Hypothalamus (tissue), 51 donors: ENCODE measurements at regions not wholly inside any gene's neighbourhood (a gene's known extent, or its start where the extent isn't known, plus 50 kb on each side); places are given as distances from the start of the nearest gene placed in this dataset.
"Not testable (repeated sequence)": the region's sequence is repeated elsewhere in the genome, so short reads cannot be mapped to it uniquely, and the experiment has no call there.

Experiments used
- DNase-seq, 51 donors: peaks; one replicate each; lab custom pipeline; 2025; lab: John Stamatoyannopoulos, UW

DNA sequence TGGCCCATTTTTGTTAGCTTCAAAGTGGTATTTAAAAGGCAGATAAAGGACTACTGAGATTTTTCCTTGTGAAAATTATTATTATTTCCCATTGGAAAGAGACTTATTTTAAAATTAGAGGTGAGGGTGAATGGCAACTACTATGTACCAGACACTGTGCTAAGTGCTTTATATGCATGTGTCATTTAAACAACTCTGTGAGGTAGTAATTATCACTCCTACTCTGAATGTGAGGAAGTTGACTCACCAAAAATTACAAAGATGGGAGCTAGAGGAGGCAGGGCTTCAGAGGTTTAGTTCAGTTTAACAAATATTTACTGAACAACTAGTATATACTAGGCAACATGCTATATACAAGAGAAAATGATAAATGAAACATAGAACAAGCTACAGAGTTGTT lies 78.2 kb downstream of the MSL3 start:
- no peak for DNase-seq

- no peak for DNase-seq
Observed at GRCh38 chrX:11837437-11837836, 79.4 kb downstream of the MSL3 start.

GRCh38 chrX:11864171-11864570 lies 106.1 kb downstream of the MSL3 start:
- no peak for DNase-seq

- DNase-seq = no peak
Observed at GRCh38 chrX:11867610-11868345, 109.7 kb downstream of the MSL3 start.

GRCh38 chrX:11870789-11871188 lies 112.8 kb downstream of the MSL3 start:
- DNase-seq = no peak

- DNase-seq = no peak
Observed at GRCh38 chrX:11881485-11882170, 123.6 kb downstream of the MSL3 start.

- DNase-seq = no peak
Observed at GRCh38 chrX:11886745-11887144, 128.7 kb downstream of the MSL3 start.

GRCh38 chrX:11887175-11887574 lies 129.1 kb downstream of the MSL3 start:
- DNase-seq = no peak

DNA sequence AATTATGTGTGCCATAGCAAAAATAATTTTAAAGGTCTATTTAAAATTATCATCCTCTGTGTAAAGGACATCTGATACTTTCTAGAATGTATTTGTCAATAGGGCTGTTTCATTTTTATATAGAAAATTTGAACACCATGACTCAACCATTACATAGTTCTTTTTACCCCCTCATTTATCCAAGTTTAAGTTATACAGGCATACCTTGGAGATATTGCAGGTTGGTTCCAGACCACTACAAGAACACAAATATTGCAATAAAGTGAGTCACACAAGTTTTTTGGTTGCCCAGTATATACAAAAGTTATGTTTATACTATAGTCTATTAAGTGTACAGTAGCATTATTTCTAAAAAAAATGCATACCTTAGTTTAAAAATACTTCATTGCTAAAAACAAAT lies 130.4 kb downstream of the MSL3 start:
- DNase-seq = no peak

GRCh38 chrX:11889791-11890190 lies 131.8 kb downstream of the MSL3 start:
- no peak for DNase-seq

GRCh38 chrX:11890836-11891514 lies 132.9 kb downstream of the MSL3 start:
- peak in 13 of 51 donors; percentile 0 to 24 (median 0) for DNase-seq

DNA sequence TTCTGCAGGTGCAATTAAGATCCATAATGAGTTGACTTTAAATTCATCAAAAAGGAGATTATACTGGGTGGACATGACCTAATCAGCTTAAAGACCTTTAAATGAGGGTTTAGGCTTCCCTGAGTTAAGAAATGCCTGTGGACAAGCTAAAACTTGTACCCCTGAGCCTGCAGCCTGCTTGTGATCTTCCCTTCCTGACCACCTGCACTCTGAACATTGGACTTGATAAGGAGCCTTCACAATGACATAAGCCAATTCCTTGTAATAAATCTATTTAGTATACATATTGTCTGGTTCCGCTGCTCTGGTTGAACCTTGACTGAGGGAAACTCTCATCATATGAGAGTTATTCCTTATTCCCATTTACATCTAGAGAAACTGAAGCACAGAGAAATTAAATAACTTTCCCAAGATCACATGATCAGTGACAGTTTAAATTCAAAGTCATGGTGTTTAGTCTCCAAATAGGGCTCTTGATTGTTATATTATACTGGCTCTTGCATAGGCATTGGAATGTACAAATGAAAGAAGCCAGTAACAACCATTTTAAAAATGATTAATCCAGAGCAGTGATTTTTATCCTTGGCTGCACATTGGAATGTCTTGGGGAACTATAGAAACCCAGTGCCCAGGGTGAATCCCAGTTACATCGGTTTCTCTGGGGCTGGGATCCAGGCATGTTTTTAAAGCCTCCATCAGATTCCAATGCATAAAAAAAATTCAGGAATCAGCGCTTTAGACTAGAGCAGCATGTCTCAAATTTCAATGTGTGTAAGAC lies 136.1 kb downstream of the MSL3 start:
- no peak for DNase-seq

- no peak for DNase-seq
Observed at GRCh38 chrX:11899091-11899490, 141.1 kb downstream of the MSL3 start.

GRCh38 chrX:11905933-11906332 lies 147.9 kb downstream of the MSL3 start:
- not testable (repeated sequence) for DNase-seq

- DNase-seq = no peak
Observed at GRCh38 chrX:11908371-11908770, 150.3 kb downstream of the MSL3 start.

DNA sequence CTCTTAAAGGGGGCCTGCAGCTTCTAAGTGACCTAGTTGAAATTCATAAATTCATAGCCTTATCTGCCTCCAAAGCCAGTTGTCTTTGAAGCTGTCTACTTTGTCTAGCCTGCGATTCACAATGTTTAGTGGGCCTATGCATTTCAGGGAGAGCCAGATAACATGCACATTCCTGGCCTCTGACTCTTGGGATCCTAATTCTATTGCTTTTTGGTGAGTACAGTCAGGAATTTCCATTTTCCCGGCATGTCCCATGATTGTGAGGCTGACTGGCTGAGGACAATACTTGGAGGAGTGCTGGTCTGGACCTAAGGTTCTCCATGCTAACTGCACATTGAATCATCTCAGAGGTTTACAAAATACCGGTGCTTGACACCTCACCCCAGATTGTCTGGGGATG lies 155.0 kb downstream of the MSL3 start:
- DNase-seq = no peak

DNA sequence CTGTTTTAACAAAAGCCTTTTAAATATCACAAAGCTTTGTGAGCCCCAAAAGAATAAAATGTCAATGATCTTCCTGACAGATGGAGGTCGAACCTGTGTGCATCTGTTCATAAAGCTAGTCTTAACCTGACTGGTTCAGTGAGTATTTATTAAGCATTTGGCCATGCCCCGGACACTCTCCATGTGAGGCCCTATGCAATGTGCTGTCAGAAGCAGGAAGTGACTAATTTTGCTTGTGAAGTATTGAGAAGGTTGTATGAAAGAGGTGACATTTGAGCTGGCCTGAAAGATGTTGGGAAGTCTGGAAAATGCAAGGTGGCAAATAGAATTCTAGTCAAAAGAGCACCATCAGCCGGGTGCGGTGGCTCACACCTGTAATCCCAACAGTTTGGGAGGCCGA lies 171.4 kb downstream of the MSL3 start:
- DNase-seq = no peak

DNA sequence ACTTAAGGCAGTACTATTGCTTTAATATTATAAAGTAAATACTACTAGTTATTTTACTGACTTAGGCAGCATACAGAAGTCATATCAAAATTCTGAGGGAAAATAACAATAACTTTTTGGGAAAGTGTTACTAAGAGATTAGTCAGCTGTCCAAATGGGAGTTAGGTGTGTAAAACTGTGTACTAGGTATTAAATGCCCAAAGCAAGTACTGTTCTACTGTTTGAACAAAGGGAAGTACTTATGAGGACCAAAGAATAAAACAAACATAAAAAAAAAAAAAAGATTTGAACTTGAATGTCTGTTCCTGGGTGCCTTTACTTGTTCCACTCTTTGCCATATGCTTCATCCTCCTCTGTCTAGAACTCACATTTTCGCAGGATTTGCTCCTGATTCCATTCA lies 174.4 kb downstream of the MSL3 start:
- no peak for DNase-seq

GRCh38 chrX:11934089-11934488 lies 176.1 kb downstream of the MSL3 start:
- DNase-seq = no peak

GRCh38 chrX:11941571-11941970 lies 183.5 kb downstream of the MSL3 start:
- no peak for DNase-seq

- peak in 1 of 51 donors; percentile 1 for DNase-seq
Observed at GRCh38 chrX:11944501-11944900, 186.5 kb downstream of the MSL3 start.
